GM23338 (cell line): ENCODE measurements at regions not wholly inside any gene's neighbourhood (a gene's known extent, or its start where the extent isn't known, plus 50 kb on each side); places are given as distances from the start of the nearest gene placed in this dataset.

Experiments
- ATAC-seq: fragments of 200-7000 bp; cut with Tn5 transposase; 3 replicates; pipeline ENCODE4 v1.9.1; 2020
- DNase-seq: peaks from one replicate; pipeline ENCODE4 v3.0.0-alpha.2; 2015; ENCODE audit warnings: low spot score
- H2AFZ ChIP-seq: fragments of 200-600 bp; sonication (generic); 2 replicates; pipeline ENCODE4 v1.8.0; 2016; ENCODE audit warnings: antibody characterized with exemption, mild to moderate bottlenecking, moderate library complexity
- H3F3A ChIP-seq: fragments of 200-600 bp; sonication (generic); replicated peaks from 2 replicates; pipeline ENCODE4 v1.8.0; 2017; ENCODE audit warnings: antibody characterized with exemption, mixed run types, low read depth
- H3K27ac ChIP-seq: fragments of 200-600 bp; sonication (generic); 2 replicates; pipeline ENCODE4 v1.6.1; 2016; ENCODE audit warnings: low read depth
- H3K27me3 ChIP-seq: fragments of 200-600 bp; sonication (generic); 2 replicates; pipeline ENCODE4 v1.8.0; 2016; ENCODE audit warnings: mild to moderate bottlenecking, mixed run types, moderate library complexity; ENCODE audit not compliant: insufficient read depth
- H3K36me3 ChIP-seq: fragments of 200-600 bp; sonication (generic); 2 replicates; pipeline ENCODE4 v1.8.0; 2016; ENCODE audit warnings: mild to moderate bottlenecking; ENCODE audit not compliant: insufficient read depth
- H3K4me1 ChIP-seq: fragments of 200-600 bp; sonication (generic); 2 replicates; pipeline ENCODE4 v1.8.0; 2016; ENCODE audit warnings: mild to moderate bottlenecking, moderate library complexity; ENCODE audit not compliant: insufficient read depth
- H3K4me2 ChIP-seq: fragments of 200-600 bp; sonication (generic); 2 replicates; pipeline ENCODE4 v1.7.1; 2017; ENCODE audit warnings: mixed run types
- H3K4me3 ChIP-seq: fragments of 200-600 bp; sonication (generic); 2 replicates; pipeline ENCODE4 v1.6.1; 2016; ENCODE audit warnings: mixed run types
- H3K79me2 ChIP-seq: fragments of 200-600 bp; sonication (generic); replicated peaks from 2 replicates; pipeline ENCODE4 v1.8.0; 2017; ENCODE audit warnings: mild to moderate bottlenecking; ENCODE audit not compliant: insufficient read depth
- H3K9me2 ChIP-seq: fragments of 200-600 bp; sonication (generic); 2 replicates; pipeline ENCODE4 v1.8.0; 2017; ENCODE audit not compliant: insufficient read depth
- H4K20me1 ChIP-seq: fragments of 200-600 bp; sonication (generic); replicated peaks from 2 replicates; pipeline ENCODE4 v1.8.0; 2017; ENCODE audit warnings: mild to moderate bottlenecking; ENCODE audit not compliant: insufficient read depth
- H3K27ac Mint-ChIP-seq: 2 replicates; pipeline ENCODE4 v1.8.0; 2020; ENCODE audit warnings: inconsistent platforms, mild to moderate bottlenecking, moderate library complexity, mixed read lengths
- H3K27me3 Mint-ChIP-seq: 3 replicates; pipeline ENCODE4 v1.8.0; 2022; ENCODE audit warnings: low read depth, mild to moderate bottlenecking, moderate library complexity, mixed read lengths, inconsistent platforms; ENCODE audit not compliant: insufficient read depth, poor library complexity
- H3K36me3 Mint-ChIP-seq: 3 replicates; pipeline ENCODE4 v1.8.0; 2021; ENCODE audit warnings: low read depth, mild to moderate bottlenecking, inconsistent platforms, moderate library complexity, mixed read lengths
- H3K4me1 Mint-ChIP-seq: 3 replicates; pipeline ENCODE4 v1.8.0; 2020; ENCODE audit warnings: mild to moderate bottlenecking, inconsistent platforms, mixed read lengths
- H3K4me3 Mint-ChIP-seq: 3 replicates; pipeline ENCODE4 v1.8.0; 2021; ENCODE audit warnings: moderate library complexity, mild to moderate bottlenecking, inconsistent platforms, mixed read lengths
- H3K9me3 Mint-ChIP-seq: 3 replicates; pipeline ENCODE4 v1.8.0; 2020; ENCODE audit warnings: moderate library complexity, mild to moderate bottlenecking, inconsistent platforms, mixed read lengths
- CREB1 ChIP-seq: fragments of 250-450 bp; sonication (Bioruptor Pico); IDR thresholded peaks from 2 replicates; pipeline ENCODE4 v1.5.0; 2020; ENCODE audit warnings: low read depth, mild to moderate bottlenecking, moderate library complexity
- ETS1 ChIP-seq: IDR thresholded peaks from 2 replicates; pipeline ENCODE4 v1.6.1; 2016; ENCODE audit warnings: antibody characterized with exemption
- EZH2 ChIP-seq: fragments of 200-600 bp; sonication (generic); IDR thresholded peaks from one replicate; pipeline ENCODE4 v1.8.0; 2017; ENCODE audit warnings: antibody characterized with exemption, mild to moderate bottlenecking, low read depth; ENCODE audit not compliant: unreplicated experiment
- EZH2phosphoT487 ChIP-seq: fragments of 200-600 bp; sonication (generic); IDR thresholded peaks from one replicate; pipeline ENCODE4 v1.8.1; 2018; ENCODE audit warnings: antibody characterized with exemption; ENCODE audit not compliant: unreplicated experiment
- JUNB ChIP-seq: IDR thresholded peaks from one replicate; pipeline ENCODE4 v1.6.1; 2016; ENCODE audit warnings: antibody characterized with exemption; ENCODE audit not compliant: unreplicated experiment
- POLR2AphosphoS5 ChIP-seq: IDR thresholded peaks from 2 replicates; pipeline ENCODE4 v1.6.1; 2016; ENCODE audit warnings: antibody characterized with exemption, low read depth
- STAT1 ChIP-seq: IDR thresholded peaks from one replicate; pipeline ENCODE4 v1.6.1; 2016; ENCODE audit warnings: antibody characterized with exemption; ENCODE audit not compliant: unreplicated experiment
- ZNF331 ChIP-seq: fragments of 250-450 bp; sonication (Bioruptor Pico); IDR thresholded peaks from 2 replicates; pipeline ENCODE4 v1.5.0; 2020; ENCODE audit warnings: low read depth, mild to moderate bottlenecking, moderate library complexity
- ZNF462 ChIP-seq: fragments of 250-450 bp; sonication (Bioruptor Pico); IDR thresholded peaks from 2 replicates; pipeline ENCODE4 v1.5.0; 2020; ENCODE audit warnings: mild to moderate bottlenecking, moderate library complexity
- TF ChIP-seq, protein P1 (sequence below): IDR thresholded peaks from one replicate; pipeline ENCODE4 v1.6.1; 2018; ENCODE audit warnings: antibody characterized with exemption; ENCODE audit not compliant: unreplicated experiment

DNA sequence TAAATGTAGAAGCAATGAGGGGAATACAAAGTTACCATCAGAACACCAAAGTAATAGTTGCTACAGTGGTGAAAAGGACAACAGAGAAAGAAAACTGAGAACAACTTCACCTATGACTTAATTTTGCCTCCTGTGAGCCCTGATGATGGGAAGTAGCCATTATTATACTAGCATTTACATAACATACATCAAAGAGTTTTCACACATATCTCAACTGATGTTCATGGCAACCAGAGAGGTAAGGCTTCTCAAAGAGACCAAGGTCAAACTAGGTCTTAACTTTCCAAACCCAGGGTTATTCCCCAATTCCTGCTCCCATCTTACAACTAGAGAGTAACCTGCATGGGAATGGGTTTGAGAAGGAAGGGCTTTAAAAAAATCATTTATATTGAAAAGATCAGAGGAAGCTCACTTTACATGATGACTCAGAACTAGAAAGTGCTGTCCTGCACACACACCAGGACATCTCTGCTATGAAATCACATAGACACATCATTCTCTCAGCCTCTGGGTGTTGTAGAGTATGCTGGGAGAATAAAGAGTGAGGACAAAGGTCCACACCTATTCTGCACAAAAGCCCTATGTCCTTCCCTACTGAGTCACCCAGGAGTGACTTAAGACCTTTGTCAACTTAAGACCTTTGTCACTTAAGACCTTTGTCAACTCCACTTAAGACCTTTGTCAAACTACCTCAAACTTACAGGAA lies 179.7 kb downstream of the TNFSF18 start (continued):
- no peak for TF ChIP-seq ZNF462 (CRISPR knock-in tag)
- TF ChIP-seq, protein P1, sequence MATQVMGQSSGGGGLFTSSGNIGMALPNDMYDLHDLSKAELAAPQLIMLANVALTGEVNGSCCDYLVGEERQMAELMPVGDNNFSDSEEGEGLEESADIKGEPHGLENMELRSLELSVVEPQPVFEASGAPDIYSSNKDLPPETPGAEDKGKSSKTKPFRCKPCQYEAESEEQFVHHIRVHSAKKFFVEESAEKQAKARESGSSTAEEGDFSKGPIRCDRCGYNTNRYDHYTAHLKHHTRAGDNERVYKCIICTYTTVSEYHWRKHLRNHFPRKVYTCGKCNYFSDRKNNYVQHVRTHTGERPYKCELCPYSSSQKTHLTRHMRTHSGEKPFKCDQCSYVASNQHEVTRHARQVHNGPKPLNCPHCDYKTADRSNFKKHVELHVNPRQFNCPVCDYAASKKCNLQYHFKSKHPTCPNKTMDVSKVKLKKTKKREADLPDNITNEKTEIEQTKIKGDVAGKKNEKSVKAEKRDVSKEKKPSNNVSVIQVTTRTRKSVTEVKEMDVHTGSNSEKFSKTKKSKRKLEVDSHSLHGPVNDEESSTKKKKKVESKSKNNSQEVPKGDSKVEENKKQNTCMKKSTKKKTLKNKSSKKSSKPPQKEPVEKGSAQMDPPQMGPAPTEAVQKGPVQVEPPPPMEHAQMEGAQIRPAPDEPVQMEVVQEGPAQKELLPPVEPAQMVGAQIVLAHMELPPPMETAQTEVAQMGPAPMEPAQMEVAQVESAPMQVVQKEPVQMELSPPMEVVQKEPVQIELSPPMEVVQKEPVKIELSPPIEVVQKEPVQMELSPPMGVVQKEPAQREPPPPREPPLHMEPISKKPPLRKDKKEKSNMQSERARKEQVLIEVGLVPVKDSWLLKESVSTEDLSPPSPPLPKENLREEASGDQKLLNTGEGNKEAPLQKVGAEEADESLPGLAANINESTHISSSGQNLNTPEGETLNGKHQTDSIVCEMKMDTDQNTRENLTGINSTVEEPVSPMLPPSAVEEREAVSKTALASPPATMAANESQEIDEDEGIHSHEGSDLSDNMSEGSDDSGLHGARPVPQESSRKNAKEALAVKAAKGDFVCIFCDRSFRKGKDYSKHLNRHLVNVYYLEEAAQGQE = no peak
- TF ChIP-seq STAT1 = no peak
- no peak for TF ChIP-seq POLR2AphosphoS5

DNA sequence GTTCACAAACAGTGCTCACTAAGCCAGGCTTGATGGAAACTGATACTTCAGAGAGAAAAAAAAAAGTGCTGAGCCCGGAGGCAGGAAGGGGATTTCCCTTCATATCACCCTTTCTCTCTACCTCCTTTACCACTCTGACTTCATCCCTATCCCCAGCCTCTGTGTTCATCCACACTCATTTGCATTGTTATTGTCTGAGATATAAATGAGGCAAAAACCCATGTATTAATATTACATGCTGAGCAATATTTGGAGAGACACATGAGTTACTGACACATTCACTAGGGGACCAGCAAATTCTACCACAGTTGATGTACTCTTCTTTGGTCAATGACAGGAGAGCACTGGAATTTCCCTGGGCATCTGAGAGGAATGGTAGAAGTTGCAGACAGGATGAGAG lies 175.8 kb downstream of the TNFSF18 start:
- Mint-ChIP-seq H3K4me1 (no peaks in the 10 kb centered on the region), H3K36me3 (no peaks in the 10 kb centered on the region), H3K27me3 (no peaks in the 10 kb centered on the region), H3K9me3 (no peaks in the 10 kb centered on the region; the same call in 2 of the 3 replicates), H3K4me3 (no peak overlapping the region), H3K27ac (no peak overlapping the region)
- DNase-seq = no peak
- H3K79me2 ChIP-seq = no peaks in the 10 kb centered on the region
- no peak for ATAC-seq
- no peaks in the 10 kb centered on the region for H3F3A ChIP-seq
- H3K4me1 ChIP-seq = no peaks in the 10 kb centered on the region
- H3K27ac ChIP-seq = no peak overlapping the region
- H3K27me3 ChIP-seq = no peaks in the 10 kb centered on the region
- H3K9me2 ChIP-seq = no peaks in the 10 kb centered on the region
- H3K4me2 ChIP-seq = no peak overlapping the region
- H4K20me1 ChIP-seq = no peaks in the 10 kb centered on the region
- no peaks in the 10 kb centered on the region for H3K36me3 ChIP-seq
- TF ChIP-seq EZH2phosphoT487 (no peak), CREB1 (CRISPR knock-in tag) (no peak), ETS1 (no peak), EZH2 (no peak), STAT1 (no peak), JUNB (no peak), ZNF331 (CRISPR knock-in tag) (no peak)
- H3K4me3 ChIP-seq = no peak overlapping the region
- no peak overlapping the region for H2AFZ ChIP-seq
